Stomach (tissue), 8 donors: ENCODE measurements at regions not wholly inside any gene's neighbourhood (a gene's known extent, or its start where the extent isn't known, plus 50 kb on each side); places are given as distances from the start of the nearest gene placed in this dataset.

Experiments used
- DNase-seq, 2 donors: peaks; one replicate each; pipeline versions ENCODE4 v3.0.0 to v3.0.0-alpha.2; 2013 to 2019
- H3K27ac ChIP-seq, 5 donors: fragments of 200-600 bp in 4 of 5; sonication (generic) in 4 of 5; one replicate each; pipeline ENCODE4 v1.5.1; 2013 to 2019; ENCODE audit warnings: mild to moderate bottlenecking in 1 of 5, moderate library complexity in 1 of 5
- H3K27me3 ChIP-seq, 3 donors: fragments of 200-600 bp; sonication (generic); one replicate each; pipeline ENCODE4 v1.5.1; 2017 to 2019; ENCODE audit warnings: mixed run types in 1 of 3
- H3K36me3 ChIP-seq, 4 donors: fragments of 200-600 bp; sonication (generic); 1 replicate in 3 of 4; 2 replicates in 1 of 4; pipeline ENCODE4 v1.5.1; 2016 to 2019
- H3K4me1 ChIP-seq, 4 donors: fragments of 200-600 bp; sonication (generic); one replicate each; pipeline ENCODE4 v1.5.1; 2016 to 2019
- H3K4me3 ChIP-seq, 4 donors: fragments of 200-600 bp; sonication (generic) in 3 of 4; one replicate each; pipeline ENCODE4 v1.5.1; 2016 to 2019; ENCODE audit warnings: mild to moderate bottlenecking in 1 of 4
- H3K9me3 ChIP-seq, 4 donors: fragments of 200-600 bp; sonication (generic); one replicate each; pipeline ENCODE4 v1.5.1; 2016 to 2019
- CTCF ChIP-seq, 7 experiments: fragments of 450-650 bp in 4 of 7; fragments of 200-600 bp in 3 of 7; sonication (generic) in 3 of 7; IDR thresholded peaks; one replicate each; pipeline ENCODE4 v1.5.1; 2016 to 2019; ENCODE audit warnings: antibody characterized with exemption in 7 of 7, control low read depth in 2 of 7, mild to moderate bottlenecking in 1 of 7
- EP300 ChIP-seq: sonication (generic); formaldehyde crosslinking; IDR thresholded peaks from one replicate; pipeline ENCODE4 v1.6.1; 2017; ENCODE audit warnings: antibody characterized with exemption
- POLR2A ChIP-seq, 4 donors: fragments of 450-650 bp; IDR thresholded peaks; one replicate each; pipeline ENCODE4 v1.6.1; 2016; ENCODE audit warnings: antibody characterized with exemption in 4 of 4, control low read depth in 2 of 4, mild to moderate bottlenecking in 1 of 4, moderate library complexity in 1 of 4
- POLR2AphosphoS5 ChIP-seq, 3 donors: sonication (generic); formaldehyde crosslinking; IDR thresholded peaks; one replicate each; pipeline ENCODE4 v1.6.1; 2016; ENCODE audit warnings: antibody characterized with exemption in 3 of 3
- WGBS, 5 donors: extraction: QIAGEN DNeasy Blood & Tissue Kit in 3 of 5; methylation state at CpG; one replicate each; pipeline versions ENCODE4 v1.1.5 to v1.1.7; 2013 to 2018; 5-methylcytosine and 5-hydroxymethylcytosine counted together
- intact Hi-C: fragments of 100-400 bp; cut with DNase I; formaldehyde crosslinking; loops from one replicate; pipeline ENCODE4 v1.15.1; 2023; ENCODE audit warnings: low total_unique reads
- donor health status: healthy with polysubstance abuse.
- donor health status: Bipolar disorder and iron deficiency.
- donor health status: healthy.

- H3K9me3 ChIP-seq, result no peaks in the 10 kb centered on the region
- peaks cover 0 to 18% (median 0%) of the 10 kb centered on the region in 3 donors for H3K27me3 ChIP-seq
- no peaks in the 10 kb centered on the region for H3K4me1 ChIP-seq
- no peak overlapping the region for H3K4me3 ChIP-seq
- WGBS, 5 donors, result 24 to 45% (median 40%) methylated on average over 3 of the region's 3 CpGs
- DNase-seq, result peak in 1 of 2 donors; percentile 4
- no peak overlapping the region for H3K27ac ChIP-seq
- H3K36me3 ChIP-seq, result no peaks in the 10 kb centered on the region
- TF ChIP-seq POLR2AphosphoS5 (IDR thresholded peaks at IDR 0.05) (no peak), EP300 (no peak), CTCF (IDR thresholded peaks at IDR 0.05) (no peak), POLR2A (IDR thresholded peaks at IDR 0.05) (no peak)
- intact Hi-C loops, result no loop called here
These were observed 208.4 kb downstream of the MATN1 start for GRCh38 chr1:30514945-30515344.

GRCh38 chr1:30514137-30514654 is 209.2 kb downstream of the MATN1 start:
- no peak overlapping the region for H3K27ac ChIP-seq
- intact Hi-C loops, result no loop called here
- peak in 1 of 2 donors; percentile 15 for DNase-seq

GRCh38 chr1:30513396-30514136 is 209.8 kb downstream of the MATN1 start:
- no peak overlapping the region for H3K4me3 ChIP-seq
- peak in 1 of 2 donors; percentile 17 for DNase-seq
- H3K27ac ChIP-seq, result no peak overlapping the region
- no peaks in the 10 kb centered on the region for H3K9me3 ChIP-seq
- no peak for TF ChIP-seq POLR2A (IDR thresholded peaks at IDR 0.05)
- TF ChIP-seq EP300, result no peak
- no peak for TF ChIP-seq CTCF (IDR thresholded peaks at IDR 0.05)
- TF ChIP-seq POLR2AphosphoS5 (IDR thresholded peaks at IDR 0.05), result no peak
- H3K27me3 ChIP-seq, result peaks cover 0 to 28% (median 8%) of the 10 kb centered on the region in 3 donors
- 60 to 73% (median 64%) methylated on average over 11 to 12 of the region's 12 CpGs for WGBS, 5 donors
- no peaks in the 10 kb centered on the region for H3K36me3 ChIP-seq
- intact Hi-C loops, result no loop called here
- H3K4me1 ChIP-seq, result no peaks in the 10 kb centered on the region

More at GRCh38 chr1:30514137-30514654, 209.2 kb downstream of the MATN1 start:
- H3K27me3 ChIP-seq, result peaks cover 0 to 25% (median 6%) of the 10 kb centered on the region in 3 donors
- no peaks in the 10 kb centered on the region for H3K9me3 ChIP-seq
- H3K4me1 ChIP-seq, result no peaks in the 10 kb centered on the region
- no peaks in the 10 kb centered on the region for H3K36me3 ChIP-seq
- whole genome bisulfite sequencing, 5 donors, result 30 to 47% (median 39%) methylated on average over 5 to 6 of the region's 6 CpGs
- TF ChIP-seq EP300, result no peak
- TF ChIP-seq CTCF (IDR thresholded peaks at IDR 0.05), result no peak
- no peak for TF ChIP-seq POLR2A (IDR thresholded peaks at IDR 0.05)
- no peak for TF ChIP-seq POLR2AphosphoS5 (IDR thresholded peaks at IDR 0.05)
- no peak overlapping the region for H3K4me3 ChIP-seq

- H3K27ac ChIP-seq, result no peak overlapping the region
- intact Hi-C loops, result no loop called here
- WGBS, 5 donors, result 73 to 88% (median 87%) methylated on average over 9 of the region's 9 CpGs
These were observed 210.5 kb downstream of the MATN1 start for GRCh38 chr1:30512914-30513265.

More at GRCh38 chr1:30512914-30513265, 210.5 kb downstream of the MATN1 start:
- no peaks in the 10 kb centered on the region for H3K36me3 ChIP-seq
- H3K27me3 ChIP-seq, result peaks cover 0 to 35% (median 8%) of the 10 kb centered on the region in 3 donors
- no peaks in the 10 kb centered on the region for H3K9me3 ChIP-seq
- TF ChIP-seq EP300 (no peak), CTCF (IDR thresholded peaks at IDR 0.05) (no peak), POLR2AphosphoS5 (IDR thresholded peaks at IDR 0.05) (no peak), POLR2A (IDR thresholded peaks at IDR 0.05) (no peak)
- DNase-seq, result peak in 1 of 2 donors; percentile 16
- H3K4me3 ChIP-seq, result no peak overlapping the region
- no peaks in the 10 kb centered on the region for H3K4me1 ChIP-seq
